ENCODE measurements at regions not wholly inside any gene's neighbourhood (a gene's known extent, or its start where the extent isn't known, plus 50 kb on each side); places are given as distances from the start of the nearest gene placed in this dataset.

DNA sequence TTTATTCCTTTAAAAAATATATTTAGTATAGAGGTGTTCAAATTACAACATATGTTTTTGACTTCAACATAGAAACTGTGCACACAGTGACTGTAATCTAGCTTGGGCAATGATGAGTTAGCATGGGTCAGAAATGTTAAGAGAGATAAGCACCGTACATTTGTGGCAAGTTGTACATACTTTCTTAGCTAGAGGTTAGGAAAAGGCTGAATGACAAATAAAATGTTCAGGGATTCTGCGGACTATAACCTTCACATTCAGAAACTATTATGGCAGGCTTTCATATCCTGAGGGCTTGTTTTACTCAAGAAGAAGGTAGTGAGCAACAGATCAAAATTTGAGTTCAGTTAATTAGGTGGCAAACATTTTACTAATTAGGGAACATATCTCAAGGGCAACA, 379.7 kb upstream of the EPHA6 start:
- ATAC-seq: no peak
- TF ChIP-seq ZC3H10 (CRISPR knock-in tag; IDR thresholded peaks at IDR 0.05) (no peak), ZNF70 (CRISPR knock-in tag; IDR thresholded peaks at IDR 0.05) (no peak), ARNTL (CRISPR knock-in tag; IDR thresholded peaks at IDR 0.05; ENCODE audit: borderline replicate concordance, low read depth) (no peak), ZNF565 (CRISPR knock-in tag; conservative IDR thresholded peaks at IDR 0.05; ENCODE audit: low read depth) (no peak), ISL1 (CRISPR knock-in tag; IDR thresholded peaks at IDR 0.05) (no peak), BACH2 (CRISPR knock-in tag; IDR thresholded peaks at IDR 0.05; ENCODE audit: borderline replicate concordance) (no peak), TCF4 (CRISPR knock-in tag; IDR thresholded peaks at IDR 0.05; ENCODE audit: borderline replicate concordance) (no peak), RARB (CRISPR knock-in tag; IDR thresholded peaks at IDR 0.05) (no peak)
- TF ChIP-seq, protein P1, sequence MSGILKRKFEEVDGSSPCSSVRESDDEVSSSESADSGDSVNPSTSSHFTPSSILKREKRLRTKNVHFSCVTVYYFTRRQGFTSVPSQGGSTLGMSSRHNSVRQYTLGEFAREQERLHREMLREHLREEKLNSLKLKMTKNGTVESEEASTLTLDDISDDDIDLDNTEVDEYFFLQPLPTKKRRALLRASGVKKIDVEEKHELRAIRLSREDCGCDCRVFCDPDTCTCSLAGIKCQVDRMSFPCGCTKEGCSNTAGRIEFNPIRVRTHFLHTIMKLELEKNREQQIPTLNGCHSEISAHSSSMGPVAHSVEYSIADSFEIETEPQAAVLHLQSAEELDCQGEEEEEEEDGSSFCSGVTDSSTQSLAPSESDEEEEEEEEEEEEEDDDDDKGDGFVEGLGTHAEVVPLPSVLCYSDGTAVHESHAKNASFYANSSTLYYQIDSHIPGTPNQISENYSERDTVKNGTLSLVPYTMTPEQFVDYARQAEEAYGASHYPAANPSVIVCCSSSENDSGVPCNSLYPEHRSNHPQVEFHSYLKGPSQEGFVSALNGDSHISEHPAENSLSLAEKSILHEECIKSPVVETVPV (CRISPR knock-in tag; IDR thresholded peaks at IDR 0.05): no peak

DNA sequence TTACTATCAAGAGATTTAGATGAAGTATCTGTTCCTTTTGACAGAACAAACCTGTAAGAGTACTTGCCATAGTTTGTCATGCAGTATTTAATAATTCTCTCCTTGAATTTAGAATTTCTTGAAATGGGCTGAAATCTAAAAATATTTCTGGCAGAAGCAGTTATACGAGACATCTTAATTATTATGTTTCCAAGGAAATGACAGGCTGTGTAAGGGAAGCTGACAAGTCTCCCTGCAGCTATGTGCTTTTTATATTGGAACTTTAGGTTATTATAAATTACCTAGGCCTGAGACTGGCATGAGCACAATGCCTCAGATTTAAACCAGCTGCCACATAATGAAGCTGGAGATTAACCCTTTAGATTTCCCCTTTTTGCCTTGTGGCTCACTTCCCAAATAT, 365.0 kb upstream of the EPHA6 start:
- ATAC-seq: no peak
- TF ChIP-seq ZNF70 (CRISPR knock-in tag; IDR thresholded peaks at IDR 0.05) (no peak), ZNF565 (CRISPR knock-in tag; conservative IDR thresholded peaks at IDR 0.05; ENCODE audit: low read depth) (no peak), ZFP3 (CRISPR knock-in tag; IDR thresholded peaks at IDR 0.05) (no peak), TCF4 (CRISPR knock-in tag; IDR thresholded peaks at IDR 0.05; ENCODE audit: borderline replicate concordance) (no peak), GLIS3 (CRISPR knock-in tag; IDR thresholded peaks at IDR 0.05) (no peak), TOX (CRISPR knock-in tag; IDR thresholded peaks at IDR 0.05; ENCODE audit: borderline replicate concordance) (no peak), ZNF8 (CRISPR knock-in tag; IDR thresholded peaks at IDR 0.05) (no peak), SNAI2 (CRISPR knock-in tag; IDR thresholded peaks at IDR 0.05) (no peak), ESRRG (CRISPR knock-in tag; IDR thresholded peaks at IDR 0.05) (no peak), ARNTL (CRISPR knock-in tag; IDR thresholded peaks at IDR 0.05; ENCODE audit: borderline replicate concordance, low read depth) (no peak), ZC3H10 (CRISPR knock-in tag; IDR thresholded peaks at IDR 0.05) (no peak)
- TF ChIP-seq, protein P2, sequence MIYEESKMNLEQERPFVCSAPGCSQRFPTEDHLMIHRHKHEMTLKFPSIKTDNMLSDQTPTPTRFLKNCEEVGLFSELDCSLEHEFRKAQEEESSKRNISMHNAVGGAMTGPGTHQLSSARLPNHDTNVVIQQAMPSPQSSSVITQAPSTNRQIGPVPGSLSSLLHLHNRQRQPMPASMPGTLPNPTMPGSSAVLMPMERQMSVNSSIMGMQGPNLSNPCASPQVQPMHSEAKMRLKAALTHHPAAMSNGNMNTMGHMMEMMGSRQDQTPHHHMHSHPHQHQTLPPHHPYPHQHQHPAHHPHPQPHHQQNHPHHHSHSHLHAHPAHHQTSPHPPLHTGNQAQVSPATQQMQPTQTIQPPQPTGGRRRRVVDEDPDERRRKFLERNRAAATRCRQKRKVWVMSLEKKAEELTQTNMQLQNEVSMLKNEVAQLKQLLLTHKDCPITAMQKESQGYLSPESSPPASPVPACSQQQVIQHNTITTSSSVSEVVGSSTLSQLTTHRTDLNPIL (CRISPR knock-in tag; IDR thresholded peaks at IDR 0.05; ENCODE audit: low read depth): no peak
- TF ChIP-seq, protein P3, sequence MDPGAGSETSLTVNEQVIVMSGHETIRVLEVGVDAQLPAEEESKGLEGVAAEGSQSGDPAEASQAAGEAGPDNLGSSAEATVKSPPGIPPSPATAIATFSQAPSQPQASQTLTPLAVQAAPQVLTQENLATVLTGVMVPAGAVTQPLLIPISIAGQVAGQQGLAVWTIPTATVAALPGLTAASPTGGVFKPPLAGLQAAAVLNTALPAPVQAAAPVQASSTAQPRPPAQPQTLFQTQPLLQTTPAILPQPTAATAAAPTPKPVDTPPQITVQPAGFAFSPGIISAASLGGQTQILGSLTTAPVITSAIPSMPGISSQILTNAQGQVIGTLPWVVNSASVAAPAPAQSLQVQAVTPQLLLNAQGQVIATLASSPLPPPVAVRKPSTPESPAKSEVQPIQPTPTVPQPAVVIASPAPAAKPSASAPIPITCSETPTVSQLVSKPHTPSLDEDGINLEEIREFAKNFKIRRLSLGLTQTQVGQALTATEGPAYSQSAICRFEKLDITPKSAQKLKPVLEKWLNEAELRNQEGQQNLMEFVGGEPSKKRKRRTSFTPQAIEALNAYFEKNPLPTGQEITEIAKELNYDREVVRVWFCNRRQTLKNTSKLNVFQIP (CRISPR knock-in tag; IDR thresholded peaks at IDR 0.05; ENCODE audit: borderline replicate concordance, low read depth): no peak
- TF ChIP-seq, protein P1 (CRISPR knock-in tag; IDR thresholded peaks at IDR 0.05): no peak
- TF ChIP-seq, protein P4, sequence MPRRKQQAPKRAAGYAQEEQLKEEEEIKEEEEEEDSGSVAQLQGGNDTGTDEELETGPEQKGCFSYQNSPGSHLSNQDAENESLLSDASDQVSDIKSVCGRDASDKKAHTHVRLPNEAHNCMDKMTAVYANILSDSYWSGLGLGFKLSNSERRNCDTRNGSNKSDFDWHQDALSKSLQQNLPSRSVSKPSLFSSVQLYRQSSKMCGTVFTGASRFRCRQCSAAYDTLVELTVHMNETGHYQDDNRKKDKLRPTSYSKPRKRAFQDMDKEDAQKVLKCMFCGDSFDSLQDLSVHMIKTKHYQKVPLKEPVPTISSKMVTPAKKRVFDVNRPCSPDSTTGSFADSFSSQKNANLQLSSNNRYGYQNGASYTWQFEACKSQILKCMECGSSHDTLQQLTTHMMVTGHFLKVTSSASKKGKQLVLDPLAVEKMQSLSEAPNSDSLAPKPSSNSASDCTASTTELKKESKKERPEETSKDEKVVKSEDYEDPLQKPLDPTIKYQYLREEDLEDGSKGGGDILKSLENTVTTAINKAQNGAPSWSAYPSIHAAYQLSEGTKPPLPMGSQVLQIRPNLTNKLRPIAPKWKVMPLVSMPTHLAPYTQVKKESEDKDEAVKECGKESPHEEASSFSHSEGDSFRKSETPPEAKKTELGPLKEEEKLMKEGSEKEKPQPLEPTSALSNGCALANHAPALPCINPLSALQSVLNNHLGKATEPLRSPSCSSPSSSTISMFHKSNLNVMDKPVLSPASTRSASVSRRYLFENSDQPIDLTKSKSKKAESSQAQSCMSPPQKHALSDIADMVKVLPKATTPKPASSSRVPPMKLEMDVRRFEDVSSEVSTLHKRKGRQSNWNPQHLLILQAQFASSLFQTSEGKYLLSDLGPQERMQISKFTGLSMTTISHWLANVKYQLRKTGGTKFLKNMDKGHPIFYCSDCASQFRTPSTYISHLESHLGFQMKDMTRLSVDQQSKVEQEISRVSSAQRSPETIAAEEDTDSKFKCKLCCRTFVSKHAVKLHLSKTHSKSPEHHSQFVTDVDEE (CRISPR knock-in tag; IDR thresholded peaks at IDR 0.05): no peak

DNA sequence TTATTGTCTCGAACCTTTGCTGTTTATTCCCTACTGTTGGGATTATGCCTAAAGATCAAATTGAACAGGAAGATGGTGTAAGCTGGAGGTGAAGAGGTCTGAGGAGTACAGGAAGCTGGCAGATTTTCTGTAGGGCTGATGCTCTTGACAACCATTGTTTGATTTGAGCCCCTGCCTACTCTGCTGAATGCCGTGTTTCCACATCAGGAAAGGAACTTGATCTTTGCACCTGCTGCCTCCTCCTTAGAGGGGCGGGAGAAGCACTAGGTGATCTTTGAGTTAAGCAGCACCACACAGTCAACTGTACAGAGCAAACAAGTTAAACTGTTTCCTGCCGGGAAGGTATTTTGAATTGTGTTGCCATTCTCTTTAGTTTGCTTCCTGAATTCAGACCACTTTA, 364.6 kb upstream of the EPHA6 start:
- no peak for TF ChIP-seq ISL1 (CRISPR knock-in tag; IDR thresholded peaks at IDR 0.05)
- no peak for TF ChIP-seq OSR1 (CRISPR knock-in tag; IDR thresholded peaks at IDR 0.05)
- TF ChIP-seq ZNF8 (CRISPR knock-in tag; IDR thresholded peaks at IDR 0.05): no peak
- no peak for TF ChIP-seq ZNF70 (CRISPR knock-in tag; IDR thresholded peaks at IDR 0.05)
- no peak for TF ChIP-seq ZFP3 (CRISPR knock-in tag; IDR thresholded peaks at IDR 0.05)
- no peak for TF ChIP-seq ARNTL (CRISPR knock-in tag; IDR thresholded peaks at IDR 0.05; ENCODE audit: borderline replicate concordance, low read depth)
- no peak for TF ChIP-seq PPARA (CRISPR knock-in tag; IDR thresholded peaks at IDR 0.05; ENCODE audit: borderline replicate concordance)
- TF ChIP-seq, protein P1 (CRISPR knock-in tag; IDR thresholded peaks at IDR 0.05): no peak
- TF ChIP-seq ZNF565 (CRISPR knock-in tag; conservative IDR thresholded peaks at IDR 0.05; ENCODE audit: low read depth): no peak
- no peak for TF ChIP-seq ESRRG (CRISPR knock-in tag; IDR thresholded peaks at IDR 0.05)
- TF ChIP-seq TOX (CRISPR knock-in tag; IDR thresholded peaks at IDR 0.05; ENCODE audit: borderline replicate concordance): no peak
- no peak for ATAC-seq
